Urothelium cell line (cell line): ENCODE measurements at regions not wholly inside any gene's neighbourhood (a gene's known extent, or its start where the extent isn't known, plus 50 kb on each side); places are given as distances from the start of the nearest gene placed in this dataset.

ENCODE experiments used
- DNase-seq: peaks from one replicate; pipeline ENCODE4 v3.0.0; 2011; ENCODE audit warnings: low spot score, mixed read lengths
- FAIRE-seq: peaks from 2 replicates; lab custom pipeline; 2011; peaks lifted over from hg19 to GRCh38; lab: Jason Lieb, UNC

- DNase-seq, result no peak
- FAIRE-seq, result no peak
Observed at GRCh38 chr13:78030341-78030896, 111.8 kb upstream of the EDNRB start.

DNA sequence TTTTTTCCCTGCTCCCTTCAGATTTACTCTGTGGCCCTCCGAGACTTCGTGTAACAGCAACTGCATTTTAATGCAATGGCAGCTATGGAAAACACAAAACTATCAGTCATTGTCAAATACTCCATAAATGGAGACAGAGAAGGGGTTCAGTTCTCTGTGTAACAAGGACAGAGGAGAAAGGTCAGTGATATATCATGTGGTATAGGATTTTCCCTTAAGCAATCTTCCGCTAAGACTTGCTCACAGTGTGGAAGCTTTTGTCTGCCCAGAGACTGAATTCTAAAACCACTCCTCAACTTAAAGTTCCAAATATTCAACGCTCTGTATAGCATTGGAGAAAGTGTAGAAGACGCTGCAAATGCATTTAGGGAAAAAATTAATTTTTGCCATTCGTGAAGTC is 111.3 kb upstream of the EDNRB start:
- DNase-seq, result no peak
- FAIRE-seq, result no peak

DNA sequence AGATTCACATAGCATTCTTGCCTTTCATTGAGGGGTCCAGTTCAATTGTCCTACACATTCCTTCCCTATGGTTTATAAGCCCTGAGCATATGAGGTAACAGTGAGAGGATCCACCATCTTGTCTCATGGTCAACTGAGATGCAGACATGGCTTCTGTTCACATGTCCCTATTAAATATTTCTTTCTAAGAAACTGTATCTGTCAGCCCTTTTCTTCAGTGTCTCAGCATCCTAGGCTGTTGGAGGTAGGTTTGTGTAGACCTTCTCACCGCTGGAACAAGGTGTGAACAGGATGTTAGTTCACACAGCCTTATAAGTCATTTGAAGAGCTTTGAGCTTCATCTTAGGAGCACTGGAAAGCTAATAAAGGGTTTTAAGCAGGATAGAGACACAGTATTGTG is 110.3 kb upstream of the EDNRB start:
- DNase-seq, result no peak
- FAIRE-seq, result no peak

DNA sequence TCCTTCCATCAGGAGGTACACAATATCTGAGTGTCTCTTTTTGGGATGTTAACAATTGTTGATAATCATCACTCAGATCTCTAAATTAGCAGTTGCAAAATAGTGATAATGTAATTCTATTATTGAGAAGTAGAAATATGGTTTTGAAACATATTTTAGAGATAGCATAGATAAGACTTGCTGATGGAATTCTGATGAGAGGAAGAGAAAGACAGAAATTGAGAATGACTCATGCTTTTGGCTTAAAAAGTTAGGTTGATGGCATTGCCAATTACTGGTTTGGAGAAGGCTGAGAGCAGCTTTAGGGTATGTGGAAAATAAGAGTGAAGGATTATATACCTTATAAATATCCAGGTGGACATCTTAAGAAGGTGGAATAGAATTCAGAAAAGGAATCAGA is 106.4 kb upstream of the EDNRB start:
- FAIRE-seq, result no peak
- DNase-seq, result no peak

- FAIRE-seq, result no peak
- DNase-seq, result peak; percentile 17
Observed at GRCh38 chr13:78022164-78022877, 103.7 kb upstream of the EDNRB start.

GRCh38 chr13:78020861-78021260 is 102.2 kb upstream of the EDNRB start:
- DNase-seq (no peak), FAIRE-seq (no peak)

- DNase-seq (no peak), FAIRE-seq (no peak)
Observed at GRCh38 chr13:78015782-78016181, 97.2 kb upstream of the EDNRB start.

DNA sequence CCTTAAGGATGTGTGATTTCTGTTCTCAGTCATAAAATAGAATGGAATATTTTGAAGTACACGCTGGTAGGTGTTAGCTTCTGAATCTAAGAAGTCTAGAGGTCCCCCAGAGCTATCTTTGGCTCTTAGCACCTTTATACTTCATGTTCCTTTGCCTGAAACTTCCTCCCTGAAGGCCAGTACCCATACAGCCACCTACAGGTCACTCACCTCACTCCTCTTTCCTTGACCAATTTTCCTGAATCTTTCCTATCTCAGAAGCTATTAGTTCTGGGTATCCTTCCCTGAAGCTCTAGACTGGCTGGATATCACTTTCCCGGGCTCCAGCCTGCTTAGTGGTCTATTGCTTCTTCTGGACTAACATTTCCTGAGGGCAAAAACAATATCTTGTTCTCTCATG is 93.4 kb upstream of the EDNRB start:
- DNase-seq (no peak), FAIRE-seq (no peak)

GRCh38 chr13:78004821-78005220 is 86.2 kb upstream of the EDNRB start:
- DNase-seq (no peak), FAIRE-seq (no peak)

DNA sequence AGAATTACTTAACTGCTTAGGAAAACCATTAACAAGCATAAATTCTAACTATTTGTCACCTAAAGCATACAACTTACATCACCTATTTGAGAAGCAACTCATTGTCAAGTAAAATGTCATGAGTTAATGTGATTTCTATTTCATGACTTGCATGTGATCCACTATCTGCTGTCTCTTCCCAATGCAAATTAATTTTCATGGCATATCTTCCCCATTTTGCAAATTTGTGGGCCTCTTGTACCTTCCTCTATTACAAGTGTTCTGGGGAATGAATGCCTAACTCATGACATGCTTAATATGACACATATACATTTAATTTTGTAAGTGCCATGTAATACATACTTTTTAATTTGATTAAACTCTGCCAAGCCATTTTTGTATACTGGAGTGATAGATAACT is 81.1 kb upstream of the EDNRB start:
- FAIRE-seq (no peak), DNase-seq (no peak)

- no peak for DNase-seq
Observed at GRCh38 chr13:77994166-77994565, 75.5 kb upstream of the EDNRB start.

GRCh38 chr13:77991003-77991402 is 72.4 kb upstream of the EDNRB start:
- FAIRE-seq (no peak), DNase-seq (no peak)

More at GRCh38 chr13:77994166-77994565, 75.5 kb upstream of the EDNRB start:
- FAIRE-seq, result no peak

DNA sequence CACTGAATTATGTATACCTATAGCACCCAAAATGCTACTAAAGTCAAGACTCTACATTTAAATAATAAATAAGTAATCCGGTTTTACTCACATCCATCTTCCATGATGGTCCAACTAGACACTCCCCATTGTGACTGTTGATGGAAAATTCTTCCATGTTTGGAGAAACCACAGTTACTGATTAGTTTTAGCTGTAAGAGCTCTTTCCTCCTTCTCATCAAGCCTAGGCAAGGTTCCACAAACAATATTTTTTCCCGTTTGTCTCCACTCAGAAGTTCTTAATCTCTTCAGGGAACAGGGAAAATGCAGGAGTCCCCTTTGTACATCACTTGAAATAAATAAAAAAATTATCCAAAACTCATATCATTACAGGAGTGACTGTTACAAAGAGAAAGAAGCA is 70.7 kb upstream of the EDNRB start:
- no peak for FAIRE-seq
- DNase-seq, result no peak

DNA sequence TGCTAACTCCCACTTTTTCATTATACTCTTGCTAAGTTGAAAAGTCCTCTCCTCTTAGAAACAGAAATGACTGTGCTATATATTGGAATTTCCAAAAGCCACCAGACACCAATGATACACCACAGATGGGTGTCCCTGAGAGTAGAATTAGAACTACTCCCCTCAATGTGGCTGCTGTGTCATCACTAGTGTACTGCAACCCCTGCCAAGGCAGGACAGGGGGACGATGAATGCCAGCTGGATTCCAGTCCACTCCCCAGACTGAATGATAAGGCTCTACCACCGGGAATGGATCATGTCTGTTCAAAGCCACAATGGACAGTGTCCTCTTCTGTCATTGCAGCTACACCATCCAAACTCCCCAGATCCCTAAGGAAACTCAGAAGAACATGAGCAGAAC is 69.7 kb upstream of the EDNRB start:
- DNase-seq (no peak), FAIRE-seq (no peak)

GRCh38 chr13:77986713-77987112 is 68.1 kb upstream of the EDNRB start:
- FAIRE-seq, result no peak
- DNase-seq, result no peak

DNA sequence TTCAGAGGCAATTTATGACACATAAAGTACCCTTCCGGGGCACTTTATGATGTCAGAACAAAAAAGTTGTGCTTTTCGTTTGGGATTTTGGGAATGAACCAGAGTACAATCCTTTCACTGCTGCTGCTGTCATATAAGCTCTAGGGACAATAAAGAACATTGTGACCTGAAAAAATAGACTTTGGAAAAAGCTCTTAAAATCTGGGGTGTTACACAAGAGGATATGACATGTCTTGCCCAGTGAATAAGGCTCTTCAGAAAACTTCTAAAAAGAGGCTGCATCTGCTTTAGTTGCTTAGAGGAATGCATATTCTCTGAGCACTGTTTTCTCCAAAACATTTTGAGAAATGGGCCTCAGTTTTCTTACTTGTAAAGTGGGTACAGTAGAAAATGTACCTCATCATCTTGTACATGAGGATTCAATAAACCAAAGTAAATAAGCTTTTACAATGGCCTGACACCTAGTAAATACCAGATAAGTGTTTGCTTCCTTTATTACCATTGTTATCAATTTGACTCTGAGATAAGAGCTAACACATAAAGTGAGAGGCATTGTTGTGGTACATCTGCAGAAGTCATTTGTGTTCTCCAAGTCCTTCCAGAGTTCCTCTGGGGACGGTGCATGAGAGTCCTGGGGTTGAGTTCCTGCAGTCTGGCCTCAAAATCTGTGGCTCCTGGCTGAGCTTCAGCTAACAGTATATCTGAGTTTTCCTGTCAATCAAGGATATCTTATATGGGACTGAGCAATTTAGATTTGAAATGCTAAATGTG is 67.4 kb upstream of the EDNRB start:
- no peak for DNase-seq
- FAIRE-seq, result no peak

- no peak for DNase-seq
- no peak for FAIRE-seq
Observed at GRCh38 chr13:77981281-77981881, 62.8 kb upstream of the EDNRB start.

- DNase-seq (peak; percentile 16), FAIRE-seq (no peak)
Observed at GRCh38 chr13:77980592-77980991, 62.0 kb upstream of the EDNRB start.

DNA sequence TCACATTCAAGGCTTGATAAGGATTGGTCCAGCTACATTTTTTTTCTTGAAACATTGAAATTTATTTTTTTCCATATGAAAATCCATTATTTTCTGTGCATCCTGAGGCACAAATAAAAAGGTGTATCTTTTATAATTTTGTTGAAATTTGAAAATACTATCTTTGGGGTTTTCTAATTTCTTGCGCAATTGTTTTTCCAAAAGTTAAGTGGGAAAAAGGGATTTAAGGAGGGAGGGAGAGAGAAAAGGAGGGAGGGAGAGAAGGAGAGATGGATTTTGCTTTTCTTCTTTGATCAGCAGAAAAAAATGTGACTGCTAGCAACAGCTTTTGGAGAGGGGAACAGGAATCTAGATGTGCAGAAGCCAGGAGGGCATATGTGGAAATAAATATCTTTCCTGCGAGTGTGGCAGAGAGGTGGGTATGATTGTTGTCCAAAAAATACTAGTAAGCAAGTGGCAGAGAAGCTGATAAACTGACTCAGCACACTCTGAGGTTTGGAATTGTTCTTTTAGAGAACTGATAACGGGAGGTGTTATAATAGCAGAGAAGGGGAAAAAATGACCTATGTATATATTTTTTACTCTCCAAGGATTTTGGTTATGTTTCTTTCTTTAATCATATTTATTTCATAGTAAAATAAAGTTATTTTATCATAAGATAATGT is 61.2 kb upstream of the EDNRB start:
- FAIRE-seq, result no peak
- DNase-seq, result no peak

DNA sequence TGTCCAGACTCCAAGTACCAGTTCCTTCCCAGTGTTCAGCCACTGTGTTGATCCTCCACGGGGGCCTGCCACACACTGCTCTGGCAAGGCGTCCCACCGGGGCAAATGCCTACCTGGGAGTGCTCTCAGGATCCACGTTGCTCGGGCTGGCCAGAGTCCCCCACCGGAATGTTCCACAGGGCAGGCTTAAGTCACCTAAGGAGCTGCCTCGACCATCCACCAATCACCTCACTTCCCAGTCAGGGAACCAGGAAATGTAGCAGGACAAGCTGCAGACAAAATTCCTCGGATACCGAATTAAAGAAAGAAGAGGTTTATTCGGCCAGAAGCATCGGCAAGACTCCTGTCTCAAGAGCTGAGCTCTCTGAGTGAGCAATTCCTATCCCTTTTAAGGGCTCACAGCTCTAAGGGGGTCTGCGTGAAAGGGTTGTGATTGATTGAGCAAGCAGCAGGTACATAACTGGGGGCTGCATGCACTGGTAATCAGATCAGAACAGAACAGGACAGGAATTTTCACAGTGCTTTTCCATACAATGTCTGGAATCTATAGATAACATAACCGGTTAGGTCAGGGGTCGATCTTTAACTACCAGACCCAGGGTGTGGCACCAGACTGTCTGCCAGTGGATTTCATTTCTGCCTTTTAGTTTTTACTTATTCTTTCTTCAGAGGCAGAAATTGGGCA is 56.9 kb upstream of the EDNRB start:
- FAIRE-seq (no peak), DNase-seq (no peak)

DNA sequence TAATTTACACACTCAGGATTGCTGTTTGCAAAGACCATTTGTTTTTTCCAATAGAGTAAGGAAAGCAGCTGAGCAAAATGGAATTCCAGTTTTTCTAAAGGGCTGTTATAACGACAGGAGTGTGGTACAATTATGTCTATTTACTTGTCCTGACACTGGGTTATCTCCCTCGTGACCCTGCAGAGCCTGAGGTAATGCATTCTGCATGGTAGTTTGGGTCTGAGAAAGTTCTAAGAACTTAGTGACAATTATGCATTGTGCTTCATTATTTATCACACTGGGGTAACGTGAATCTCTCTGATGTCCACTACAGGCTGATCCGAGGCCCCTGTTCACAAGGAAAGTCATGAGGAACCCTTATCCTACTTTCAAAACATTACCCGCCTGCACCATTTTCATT is 50.7 kb upstream of the EDNRB start:
- DNase-seq (no peak), FAIRE-seq (no peak)
